SK-N-SH (cell line): ENCODE measurements at regions not wholly inside any gene's neighbourhood (a gene's known extent, or its start where the extent isn't known, plus 50 kb on each side); places are given as distances from the start of the nearest gene placed in this dataset.

Source experiments
- GABPA ChIP-seq: IDR thresholded peaks from 2 replicates; pipeline ENCODE4 v1.4.0; 2012; ENCODE audit warnings: low read depth, mild to moderate bottlenecking
- MAX ChIP-seq: IDR thresholded peaks from 2 replicates; pipeline ENCODE4 v1.4.0; 2012; ENCODE audit warnings: low read depth
- REST ChIP-seq: IDR thresholded peaks from 2 replicates; pipeline ENCODE4 v1.6.1; 2012; ENCODE audit warnings: mild to moderate bottlenecking, low read depth, low read length, moderate library complexity

- TF ChIP-seq GABPA (no peak), REST (no peak), MAX (no peak)
Measured at GRCh38 chrX:76109654-76110053, 63.2 kb upstream of the PBDC1 start.
